ENCODE measurements at regions not wholly inside any gene's neighbourhood (a gene's known extent, or its start where the extent isn't known, plus 50 kb on each side); places are given as distances from the start of the nearest gene placed in this dataset.

DNA sequence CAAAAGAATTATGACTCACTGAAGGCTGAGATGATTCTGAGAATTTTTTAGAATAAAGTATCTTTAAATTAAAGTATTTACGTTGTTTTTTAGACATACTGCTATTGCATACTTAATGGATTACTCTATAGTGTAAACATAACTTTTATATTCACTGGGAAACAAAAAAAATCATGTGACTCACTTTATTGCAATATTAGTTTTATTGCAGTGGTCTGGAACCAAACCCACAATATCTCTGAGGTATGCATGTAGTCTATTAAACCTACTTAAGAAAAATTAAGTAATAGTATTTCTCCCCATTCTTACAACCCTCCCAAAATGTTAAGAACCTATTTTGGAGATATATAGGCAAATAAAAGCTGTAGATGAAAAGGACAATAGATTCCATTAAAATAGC is 142.9 kb upstream of the ZNF521 start (continued):
- TF ChIP-seq, protein P1, sequence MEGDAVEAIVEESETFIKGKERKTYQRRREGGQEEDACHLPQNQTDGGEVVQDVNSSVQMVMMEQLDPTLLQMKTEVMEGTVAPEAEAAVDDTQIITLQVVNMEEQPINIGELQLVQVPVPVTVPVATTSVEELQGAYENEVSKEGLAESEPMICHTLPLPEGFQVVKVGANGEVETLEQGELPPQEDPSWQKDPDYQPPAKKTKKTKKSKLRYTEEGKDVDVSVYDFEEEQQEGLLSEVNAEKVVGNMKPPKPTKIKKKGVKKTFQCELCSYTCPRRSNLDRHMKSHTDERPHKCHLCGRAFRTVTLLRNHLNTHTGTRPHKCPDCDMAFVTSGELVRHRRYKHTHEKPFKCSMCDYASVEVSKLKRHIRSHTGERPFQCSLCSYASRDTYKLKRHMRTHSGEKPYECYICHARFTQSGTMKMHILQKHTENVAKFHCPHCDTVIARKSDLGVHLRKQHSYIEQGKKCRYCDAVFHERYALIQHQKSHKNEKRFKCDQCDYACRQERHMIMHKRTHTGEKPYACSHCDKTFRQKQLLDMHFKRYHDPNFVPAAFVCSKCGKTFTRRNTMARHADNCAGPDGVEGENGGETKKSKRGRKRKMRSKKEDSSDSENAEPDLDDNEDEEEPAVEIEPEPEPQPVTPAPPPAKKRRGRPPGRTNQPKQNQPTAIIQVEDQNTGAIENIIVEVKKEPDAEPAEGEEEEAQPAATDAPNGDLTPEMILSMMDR (IDR thresholded peaks at IDR 0.05): no peak

DNA sequence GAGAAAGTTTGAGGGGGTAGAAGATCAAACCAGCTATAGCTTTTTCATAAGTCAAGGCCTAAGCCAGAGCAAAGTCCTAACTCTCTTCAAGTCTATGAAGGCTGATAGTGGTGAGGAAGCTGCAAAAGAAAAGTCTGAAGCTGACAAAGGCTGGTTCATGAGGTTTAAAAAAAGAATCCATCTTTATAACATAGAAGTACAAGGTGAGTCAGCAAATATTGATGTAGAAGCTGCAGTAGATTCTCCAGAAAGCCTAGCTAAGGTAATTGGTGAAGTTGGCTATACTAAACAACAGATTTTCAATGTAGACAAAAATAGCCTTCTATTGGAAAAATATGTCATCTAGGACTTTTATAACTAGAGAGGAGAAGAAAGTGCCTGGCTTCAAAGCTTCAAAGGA is 141.4 kb upstream of the ZNF521 start:
- ChIA-PET POLR2A (no interaction called here), CTCF (interaction anchor here (0.6 kb wide), 1 partner anchor 284 kb away, joined by 3 read pairs; no protein-coding TSS in a partner anchor)
- TF ChIP-seq MYC (IDR thresholded peaks at IDR 0.05; ENCODE audit: borderline replicate concordance, low read length) (no peak), MAFK (IDR thresholded peaks at IDR 0.05; ENCODE audit: partially characterized antibody) (peak; percentile 30)
- no peak overlapping the region for H3K27ac ChIP-seq
- DNase-seq (ENCODE audit: low read depth in 1 of 2, low spot score in 1 of 2): no peak
- no peak overlapping the region for H3K4me2 ChIP-seq
- no peak for FAIRE-seq
- ATAC-seq: no peak
- no peak overlapping the region for H3K4me3 ChIP-seq
- no peaks in the 10 kb centered on the region for H3K9me3 ChIP-seq
- no peaks in the 10 kb centered on the region for H3K4me1 ChIP-seq

DNA sequence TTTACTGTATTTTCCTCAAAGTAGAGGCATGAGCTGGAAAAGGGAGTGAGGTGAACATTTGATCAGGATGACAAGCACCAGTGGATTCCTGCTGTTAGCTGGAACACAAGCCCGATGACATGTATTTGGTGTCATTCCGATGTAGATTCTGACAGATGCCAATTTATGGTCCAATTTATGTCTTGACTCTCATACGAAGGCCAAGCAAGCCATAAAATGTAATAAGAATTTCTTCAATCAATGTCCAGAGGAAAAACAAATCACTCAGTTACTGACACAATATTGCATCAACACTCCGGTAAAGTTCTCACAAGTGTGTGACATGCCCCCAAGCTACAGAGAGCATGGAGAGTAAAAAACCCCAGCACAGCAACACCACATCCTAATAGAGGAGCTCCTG is 138.3 kb upstream of the ZNF521 start:
- TF ChIP-seq, protein P2, sequence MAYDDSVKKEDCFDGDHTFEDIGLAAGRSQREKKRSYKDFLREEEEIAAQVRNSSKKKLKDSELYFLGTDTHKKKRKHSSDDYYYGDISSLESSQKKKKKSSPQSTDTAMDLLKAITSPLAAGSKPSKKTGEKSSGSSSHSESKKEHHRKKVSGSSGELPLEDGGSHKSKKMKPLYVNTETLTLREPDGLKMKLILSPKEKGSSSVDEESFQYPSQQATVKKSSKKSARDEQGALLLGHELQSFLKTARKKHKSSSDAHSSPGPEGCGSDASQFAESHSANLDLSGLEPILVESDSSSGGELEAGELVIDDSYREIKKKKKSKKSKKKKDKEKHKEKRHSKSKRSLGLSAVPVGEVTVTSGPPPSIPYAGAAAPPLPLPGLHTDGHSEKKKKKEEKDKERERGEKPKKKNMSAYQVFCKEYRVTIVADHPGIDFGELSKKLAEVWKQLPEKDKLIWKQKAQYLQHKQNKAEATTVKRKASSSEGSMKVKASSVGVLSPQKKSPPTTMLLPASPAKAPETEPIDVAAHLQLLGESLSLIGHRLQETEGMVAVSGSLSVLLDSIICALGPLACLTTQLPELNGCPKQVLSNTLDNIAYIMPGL (CRISPR knock-in tag; IDR thresholded peaks at IDR 0.05; ENCODE audit: borderline replicate concordance): no peak
- TF ChIP-seq HEYL (CRISPR knock-in tag; IDR thresholded peaks at IDR 0.05) (no peak), TFCP2L1 (CRISPR knock-in tag; IDR thresholded peaks at IDR 0.05) (no peak), RAD21 (conservative IDR thresholded peaks at IDR 0.05 in 1 of 2, IDR thresholded peaks at IDR 0.05 in 1 of 2) (no peak), ZC3H11A (IDR thresholded peaks at IDR 0.05) (no peak), NR3C1 (IDR thresholded peaks at IDR 0.05) (no peak), JUNB (IDR thresholded peaks at IDR 0.05) (no peak), FOSL2 (IDR thresholded peaks at IDR 0.05) (no peak), FOSL2 (CRISPR knock-in tag; IDR thresholded peaks at IDR 0.05) (no peak), KDM5A (IDR thresholded peaks at IDR 0.05) (no peak), CEBPB (IDR thresholded peaks at IDR 0.05) (no peak), FOSB (CRISPR knock-in tag; IDR thresholded peaks at IDR 0.05) (no peak), ZSCAN20 (CRISPR knock-in tag; IDR thresholded peaks at IDR 0.05) (no peak)
- TF ChIP-seq, protein P3, sequence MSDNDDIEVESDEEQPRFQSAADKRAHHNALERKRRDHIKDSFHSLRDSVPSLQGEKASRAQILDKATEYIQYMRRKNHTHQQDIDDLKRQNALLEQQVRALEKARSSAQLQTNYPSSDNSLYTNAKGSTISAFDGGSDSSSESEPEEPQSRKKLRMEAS (IDR thresholded peaks at IDR 0.05): no peak
- ChIA-PET POLR2A (no interaction called here), CTCF (no interaction called here)
- ATAC-seq (no peak), DNase-seq (ENCODE audit: low read depth in 1 of 2, low spot score in 1 of 2) (no peak), FAIRE-seq (no peak)
- Histone ChIP-seq H3K4me1 (no peaks in the 10 kb centered on the region), H3K27ac (no peak overlapping the region), H3K9me3 (no peaks in the 10 kb centered on the region), H3K4me3 (no peak overlapping the region), H3K4me2 (no peak overlapping the region)
- 41% methylated on average over 4 of the region's 4 CpGs for WGBS (ENCODE audit: missing lambda C conversion rate)

DNA sequence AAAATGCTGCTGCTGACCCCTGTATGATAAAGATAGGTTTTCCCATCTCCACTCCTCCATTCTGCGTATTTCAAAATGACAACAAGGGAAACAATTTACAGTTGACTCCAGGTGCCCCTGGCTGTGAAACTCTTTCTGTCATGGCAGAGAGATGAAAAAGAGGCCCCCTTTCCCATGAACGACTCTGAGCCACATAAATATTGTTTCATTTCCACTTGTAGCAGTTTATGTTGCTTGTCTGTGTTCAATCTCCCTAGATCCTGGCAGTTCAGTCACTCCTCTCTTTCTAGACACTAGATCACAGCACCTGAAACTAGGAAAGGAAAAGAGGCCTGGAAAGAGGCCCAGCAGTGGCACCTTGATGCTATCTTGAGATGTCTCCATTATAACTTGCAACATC is 121.0 kb upstream of the ZNF521 start:
- FAIRE-seq (no peak), DNase-seq (ENCODE audit: low read depth in 1 of 2, low spot score in 1 of 2) (no peak), ATAC-seq (no peak)
- Histone ChIP-seq H3K4me3 (no peak overlapping the region), H3K27ac (no peak overlapping the region), H3K9me3 (no peaks in the 10 kb centered on the region), H3K4me2 (no peak overlapping the region), H3K4me1 (no peaks in the 10 kb centered on the region)
- POLR2A ChIA-PET: no interaction called here
- WGBS (ENCODE audit: missing lambda C conversion rate): 36% methylated on average over 2 of the region's 2 CpGs
- CTCF ChIA-PET: no interaction called here
- no peak for TF ChIP-seq GATA3 (IDR thresholded peaks at IDR 0.05; ENCODE audit: borderline replicate concordance)
- no peak for TF ChIP-seq CHD4 (IDR thresholded peaks at IDR 0.05; ENCODE audit: borderline replicate concordance)
- no peak for TF ChIP-seq ZNF302 (CRISPR knock-in tag; IDR thresholded peaks at IDR 0.05)
- no peak for TF ChIP-seq RCOR1 (IDR thresholded peaks at IDR 0.05; ENCODE audit: low read depth, low read length)
- TF ChIP-seq, protein P3 (IDR thresholded peaks at IDR 0.05): no peak
- TF ChIP-seq RARB (CRISPR knock-in tag; IDR thresholded peaks at IDR 0.05): no peak
- TF ChIP-seq, protein P4, sequence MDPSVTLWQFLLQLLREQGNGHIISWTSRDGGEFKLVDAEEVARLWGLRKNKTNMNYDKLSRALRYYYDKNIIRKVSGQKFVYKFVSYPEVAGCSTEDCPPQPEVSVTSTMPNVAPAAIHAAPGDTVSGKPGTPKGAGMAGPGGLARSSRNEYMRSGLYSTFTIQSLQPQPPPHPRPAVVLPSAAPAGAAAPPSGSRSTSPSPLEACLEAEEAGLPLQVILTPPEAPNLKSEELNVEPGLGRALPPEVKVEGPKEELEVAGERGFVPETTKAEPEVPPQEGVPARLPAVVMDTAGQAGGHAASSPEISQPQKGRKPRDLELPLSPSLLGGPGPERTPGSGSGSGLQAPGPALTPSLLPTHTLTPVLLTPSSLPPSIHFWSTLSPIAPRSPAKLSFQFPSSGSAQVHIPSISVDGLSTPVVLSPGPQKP (IDR thresholded peaks at IDR 0.05; ENCODE audit: low read depth, low read length): no peak
- no peak for TF ChIP-seq BHLHE40 (IDR thresholded peaks at IDR 0.05; ENCODE audit: low read depth, low read length)
- TF ChIP-seq RAD21 (conservative IDR thresholded peaks at IDR 0.05 in 1 of 2, IDR thresholded peaks at IDR 0.05 in 1 of 2): no peak
- no peak for TF ChIP-seq FOSB (CRISPR knock-in tag; IDR thresholded peaks at IDR 0.05)
- no peak for TF ChIP-seq EHMT2 (IDR thresholded peaks at IDR 0.05; ENCODE audit: low read depth)
- TF ChIP-seq JUN (IDR thresholded peaks at IDR 0.05): no peak
- no peak for TF ChIP-seq ESRRA (IDR thresholded peaks at IDR 0.05; ENCODE audit: borderline replicate concordance, low read length)
- TF ChIP-seq ZSCAN20 (CRISPR knock-in tag; IDR thresholded peaks at IDR 0.05): no peak
- TF ChIP-seq, protein P1 (IDR thresholded peaks at IDR 0.05): no peak
- TF ChIP-seq HDAC2 (IDR thresholded peaks at IDR 0.05): no peak

All from A549 (cell line).